Epithelial cell of proximal tubule (primary cell): ENCODE measurements at regions not wholly inside any gene's neighbourhood (a gene's known extent, or its start where the extent isn't known, plus 50 kb on each side); places are given as distances from the start of the nearest gene placed in this dataset.
A peak's percentile ranks its signal among the peaks of the same experiment; 100 is the strongest.

Experiments
- DNase-seq: peaks from one replicate; pipeline ENCODE4 v3.0.0-alpha.2; 2011; ENCODE audit warnings: low read depth
- H3K4me3 ChIP-seq: 2 replicates; pipeline ENCODE4 v1.5.1; 2011; ENCODE audit warnings: low read depth, mild to moderate bottlenecking, low read length
- TF ChIP-seq, protein P1 (sequence below): conservative IDR thresholded peaks from 2 replicates; pipeline ENCODE4 v1.5.1; 2012; ENCODE audit warnings: low read depth, mild to moderate bottlenecking, low read length

DNA sequence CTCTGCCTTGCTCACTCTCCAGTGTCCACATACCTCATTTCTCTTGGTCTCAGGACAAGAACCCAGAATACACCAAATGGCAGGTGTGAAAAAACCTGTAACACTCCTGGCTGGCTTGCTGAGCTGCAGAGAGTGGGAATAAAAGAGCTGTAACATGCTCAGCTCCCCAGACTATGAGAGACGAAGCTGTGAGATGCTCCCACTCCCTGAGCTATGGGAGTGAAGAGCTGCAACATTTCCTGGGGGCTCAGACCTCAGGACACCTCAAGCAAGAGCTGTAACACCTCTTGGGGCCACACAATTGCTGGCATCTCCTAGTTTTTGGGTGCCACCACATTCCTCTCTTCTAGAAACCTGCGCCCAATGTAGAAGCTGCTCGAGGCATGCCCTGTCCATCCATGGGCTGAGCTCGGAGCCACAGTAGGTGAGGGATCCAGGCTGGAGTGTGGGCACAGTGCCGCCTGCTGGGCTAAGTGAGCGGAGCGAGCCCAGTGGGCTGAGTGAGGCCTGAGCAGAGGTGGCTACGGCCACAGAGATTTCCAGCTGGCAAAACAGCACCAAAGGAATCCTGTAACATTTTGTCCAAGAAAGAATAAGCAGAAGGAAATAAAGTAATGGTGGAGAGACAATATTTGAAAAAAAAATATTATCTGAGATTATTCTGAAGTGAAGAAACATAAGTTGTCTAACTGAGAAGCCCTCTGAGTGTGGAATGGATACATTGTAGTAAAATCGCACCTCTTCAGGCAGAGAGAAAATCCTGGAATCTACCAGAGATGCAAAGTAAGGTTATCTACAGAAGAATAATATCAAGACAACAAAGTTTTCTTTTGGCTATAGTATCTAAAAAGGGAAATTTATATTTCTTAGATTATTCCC is 186.2 kb upstream of the PCDH9 start:
- TF ChIP-seq, protein P1, sequence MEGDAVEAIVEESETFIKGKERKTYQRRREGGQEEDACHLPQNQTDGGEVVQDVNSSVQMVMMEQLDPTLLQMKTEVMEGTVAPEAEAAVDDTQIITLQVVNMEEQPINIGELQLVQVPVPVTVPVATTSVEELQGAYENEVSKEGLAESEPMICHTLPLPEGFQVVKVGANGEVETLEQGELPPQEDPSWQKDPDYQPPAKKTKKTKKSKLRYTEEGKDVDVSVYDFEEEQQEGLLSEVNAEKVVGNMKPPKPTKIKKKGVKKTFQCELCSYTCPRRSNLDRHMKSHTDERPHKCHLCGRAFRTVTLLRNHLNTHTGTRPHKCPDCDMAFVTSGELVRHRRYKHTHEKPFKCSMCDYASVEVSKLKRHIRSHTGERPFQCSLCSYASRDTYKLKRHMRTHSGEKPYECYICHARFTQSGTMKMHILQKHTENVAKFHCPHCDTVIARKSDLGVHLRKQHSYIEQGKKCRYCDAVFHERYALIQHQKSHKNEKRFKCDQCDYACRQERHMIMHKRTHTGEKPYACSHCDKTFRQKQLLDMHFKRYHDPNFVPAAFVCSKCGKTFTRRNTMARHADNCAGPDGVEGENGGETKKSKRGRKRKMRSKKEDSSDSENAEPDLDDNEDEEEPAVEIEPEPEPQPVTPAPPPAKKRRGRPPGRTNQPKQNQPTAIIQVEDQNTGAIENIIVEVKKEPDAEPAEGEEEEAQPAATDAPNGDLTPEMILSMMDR: peak; percentile 78
- DNase-seq: no peak
- no peak overlapping the region for H3K4me3 ChIP-seq

DNA sequence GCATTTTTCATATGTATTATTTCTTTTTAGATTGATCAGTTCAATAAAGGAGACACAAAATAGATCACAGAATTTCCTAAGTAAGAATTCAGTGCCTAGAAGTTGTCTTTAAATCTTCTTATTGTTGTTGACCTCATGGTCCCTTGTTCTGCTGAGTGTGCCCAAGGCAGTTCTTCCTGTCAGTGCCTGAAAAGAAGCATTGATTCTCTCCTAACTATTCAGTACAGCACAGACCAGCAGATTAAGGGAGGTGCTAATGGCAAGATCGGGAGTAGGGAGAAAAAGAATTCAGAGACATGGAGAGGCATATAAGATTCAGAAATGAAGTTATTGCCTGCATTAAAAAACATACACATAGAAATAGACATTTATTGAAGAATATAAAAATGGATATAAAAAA is 180.5 kb upstream of the PCDH9 start:
- H3K4me3 ChIP-seq: no peak overlapping the region
- TF ChIP-seq, protein P1: no peak
- DNase-seq: no peak

GRCh38 chr13:67408798-67409197 is 178.7 kb upstream of the PCDH9 start:
- peak; percentile 19 for DNase-seq
- TF ChIP-seq, protein P1: no peak
- no peak overlapping the region for H3K4me3 ChIP-seq

GRCh38 chr13:67402546-67402945 is 172.4 kb upstream of the PCDH9 start:
- TF ChIP-seq, protein P1: no peak
- DNase-seq: no peak

DNA sequence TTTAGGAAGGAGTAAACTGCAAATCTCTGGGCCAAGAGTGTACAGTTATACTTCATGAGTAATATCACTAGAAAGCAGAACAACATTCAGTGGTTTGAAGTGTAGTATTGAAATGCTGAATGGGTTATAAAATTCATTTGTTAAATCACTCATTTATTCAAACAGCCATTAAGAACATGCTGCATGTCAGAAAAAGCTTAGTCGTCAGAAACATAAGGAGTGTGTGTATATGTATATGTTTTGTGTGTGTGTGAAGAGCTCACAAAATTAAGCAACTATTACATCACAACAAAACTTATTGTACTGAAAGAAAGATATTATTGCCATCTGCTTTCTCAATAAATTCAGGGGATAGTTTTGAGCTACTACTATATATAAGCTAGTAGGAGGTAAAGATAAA is 165.4 kb upstream of the PCDH9 start:
- no peak overlapping the region for H3K4me3 ChIP-seq
- no peak for DNase-seq
- TF ChIP-seq, protein P1: no peak

More at GRCh38 chr13:67402546-67402945, 172.4 kb upstream of the PCDH9 start:
- no peak overlapping the region for H3K4me3 ChIP-seq

DNA sequence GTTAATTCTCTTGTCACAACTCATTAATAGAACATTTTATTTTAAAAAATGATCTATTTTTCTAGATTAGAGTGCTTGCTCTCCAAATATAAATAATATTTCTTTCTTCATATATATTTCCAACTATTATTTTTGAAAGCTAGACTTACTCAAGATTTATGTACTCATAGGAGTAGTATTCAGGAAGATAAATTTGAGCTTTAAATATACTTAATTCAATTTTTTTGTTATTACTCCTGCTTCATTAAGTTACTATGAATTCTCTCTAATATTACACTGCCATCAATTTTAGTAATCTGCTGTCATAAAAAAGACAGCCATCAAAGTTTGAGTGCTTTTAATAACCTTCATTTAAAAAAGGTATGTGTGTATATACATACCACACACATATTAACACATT is 161.9 kb upstream of the PCDH9 start:
- H3K4me3 ChIP-seq: no peak overlapping the region
- DNase-seq: no peak
- TF ChIP-seq, protein P1: no peak
